ENCODE measurements at regions not wholly inside any gene's neighbourhood (a gene's known extent, or its start where the extent isn't known, plus 50 kb on each side); places are given as distances from the start of the nearest gene placed in this dataset.

DNA sequence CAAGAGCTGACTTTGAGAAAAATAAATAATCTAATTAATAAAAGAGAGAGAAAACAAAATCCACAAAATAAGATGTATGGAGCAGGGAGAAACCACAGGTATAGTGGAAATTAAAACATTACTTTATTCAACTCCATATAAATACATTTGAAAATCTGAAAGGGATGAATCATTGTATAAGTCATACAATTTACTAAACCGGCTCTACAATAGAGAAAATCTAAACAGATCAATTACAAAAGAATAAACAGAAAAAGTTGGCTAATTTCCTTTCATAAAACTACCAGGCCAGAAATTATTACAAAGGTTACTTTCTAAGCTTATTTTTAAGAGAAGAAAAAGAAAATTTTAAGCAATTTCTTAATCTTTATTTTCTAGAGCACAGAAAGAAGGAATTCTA lies 51.3 kb upstream of the DRD2 start:
- TF ChIP-seq LEF1 (IDR thresholded peaks at IDR 0.05; ENCODE audit: borderline replicate concordance) (no peak), TARDBP (IDR thresholded peaks at IDR 0.05) (no peak), HDGF (IDR thresholded peaks at IDR 0.05; ENCODE audit: borderline replicate concordance) (no peak), SUZ12 (IDR thresholded peaks at IDR 0.05) (no peak), NFRKB (IDR thresholded peaks at IDR 0.05) (no peak), ZNF384 (IDR thresholded peaks at IDR 0.05) (no peak), FOXA1 (IDR thresholded peaks at IDR 0.05) (no peak), CTBP1 (IDR thresholded peaks at IDR 0.05; ENCODE audit: borderline replicate concordance) (no peak), ELF4 (IDR thresholded peaks at IDR 0.05) (no peak)
- TF ChIP-seq, protein P1, sequence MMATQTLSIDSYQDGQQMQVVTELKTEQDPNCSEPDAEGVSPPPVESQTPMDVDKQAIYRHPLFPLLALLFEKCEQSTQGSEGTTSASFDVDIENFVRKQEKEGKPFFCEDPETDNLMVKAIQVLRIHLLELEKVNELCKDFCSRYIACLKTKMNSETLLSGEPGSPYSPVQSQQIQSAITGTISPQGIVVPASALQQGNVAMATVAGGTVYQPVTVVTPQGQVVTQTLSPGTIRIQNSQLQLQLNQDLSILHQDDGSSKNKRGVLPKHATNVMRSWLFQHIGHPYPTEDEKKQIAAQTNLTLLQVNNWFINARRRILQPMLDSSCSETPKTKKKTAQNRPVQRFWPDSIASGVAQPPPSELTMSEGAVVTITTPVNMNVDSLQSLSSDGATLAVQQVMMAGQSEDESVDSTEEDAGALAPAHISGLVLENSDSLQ (IDR thresholded peaks at IDR 0.05), result no peak
- ChIA-PET CTCF (no interaction called here), POLR2A (no interaction called here)
- DNase-seq (ENCODE audit: extremely low spot score), result no peak

Data from HEK293T (cell line).